Smooth muscle cell (in vitro differentiated cells): ENCODE measurements at regions not wholly inside any gene's neighbourhood (a gene's known extent, or its start where the extent isn't known, plus 50 kb on each side); places are given as distances from the start of the nearest gene placed in this dataset.
"Not testable (repeated sequence)": the region's sequence is repeated elsewhere in the genome, so short reads cannot be mapped to it uniquely, and the experiment has no call there.

Experiments
- DNase-seq: peaks from one replicate; lab custom pipeline; 2025; ENCODE audit not compliant: unreplicated experiment; lab: John Stamatoyannopoulos, UW
- H2AFZ ChIP-seq: fragments of 200-600 bp; sonication (generic); 2 replicates; pipeline ENCODE4 v1.6.0; 2016; ENCODE audit warnings: antibody characterized with exemption, low read depth, mild to moderate bottlenecking
- H3F3A ChIP-seq: fragments of 200-600 bp; sonication (generic); 2 replicates; pipeline ENCODE4 v1.6.0; 2017; ENCODE audit warnings: antibody characterized with exemption, low read depth
- H3K27ac ChIP-seq: fragments of 200-600 bp; sonication (generic); 2 replicates; pipeline ENCODE4 v1.5.1; 2016; ENCODE audit warnings: low read depth, mild to moderate bottlenecking
- H3K27me3 ChIP-seq: fragments of 200-600 bp; sonication (generic); 2 replicates; pipeline ENCODE4 v1.6.1; 2016; ENCODE audit warnings: low read depth, mild to moderate bottlenecking
- H3K36me3 ChIP-seq: fragments of 200-600 bp; sonication (generic); 2 replicates; pipeline ENCODE4 v1.5.1; 2016; ENCODE audit warnings: low read depth
- H3K4me1 ChIP-seq: fragments of 200-600 bp; sonication (generic); 2 replicates; pipeline ENCODE4 v1.5.1; 2016; ENCODE audit warnings: low read depth
- H3K4me2 ChIP-seq: fragments of 200-600 bp; sonication (generic); 2 replicates; pipeline ENCODE4 v1.6.0; 2016; ENCODE audit warnings: mild to moderate bottlenecking
- H3K4me3 ChIP-seq: fragments of 200-600 bp; sonication (generic); 2 replicates; pipeline ENCODE4 v1.5.1; 2016; ENCODE audit warnings: mild to moderate bottlenecking
- H3K79me2 ChIP-seq: fragments of 200-600 bp; sonication (generic); 2 replicates; pipeline ENCODE4 v1.6.0; 2016; ENCODE audit warnings: low read depth, mild to moderate bottlenecking
- H3K9ac ChIP-seq: fragments of 200-600 bp; sonication (generic); 2 replicates; pipeline ENCODE4 v1.6.0; 2016; ENCODE audit warnings: low read depth
- H3K9me3 ChIP-seq: fragments of 200-600 bp; sonication (generic); replicated peaks from 2 replicates; pipeline ENCODE4 v1.5.1; 2016; ENCODE audit warnings: low read depth
- H4K20me1 ChIP-seq: fragments of 200-600 bp; sonication (generic); 2 replicates; pipeline ENCODE4 v1.6.0; 2016; ENCODE audit warnings: low read depth
- CTCF ChIP-seq: fragments of 200-600 bp; sonication (generic); IDR thresholded peaks from 2 replicates; pipeline ENCODE4 v1.5.1; 2017; ENCODE audit warnings: borderline replicate concordance, mild to moderate bottlenecking, antibody characterized with exemption; ENCODE audit not compliant: insufficient read depth, poor library complexity, severe bottlenecking
- WGBS: methylation state at CpG from one replicate; pipeline ENCODE4 v1.1.7; 2016; ENCODE audit warnings: low lambda C conversion rate; 5-methylcytosine and 5-hydroxymethylcytosine counted together

DNA sequence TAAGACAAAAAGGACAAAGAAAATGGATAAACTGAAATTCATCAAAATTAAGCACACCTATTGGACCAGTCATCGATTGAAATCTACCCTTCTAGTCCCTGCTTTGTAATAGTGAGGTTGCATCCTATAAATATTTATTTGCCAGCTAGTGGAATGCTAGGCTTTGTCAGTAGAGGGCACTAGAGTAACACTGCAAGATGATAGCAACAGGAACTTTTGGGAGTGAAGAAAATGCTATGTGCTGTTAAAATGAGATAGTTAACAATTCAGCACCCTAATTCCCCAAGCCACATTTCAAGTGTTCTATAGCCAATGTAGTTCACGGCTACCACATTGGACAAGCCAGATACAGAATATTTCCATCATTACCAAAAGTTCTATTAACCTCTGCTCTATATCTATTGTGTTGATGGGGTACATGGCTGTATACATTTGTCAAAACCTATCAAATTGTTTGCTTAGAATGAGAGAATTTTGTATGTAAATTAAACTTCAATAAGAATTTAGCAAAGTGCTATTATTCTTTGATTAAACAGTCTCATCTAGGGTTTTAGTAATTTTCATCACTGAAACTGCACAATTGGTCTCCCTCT is 69.8 kb downstream of the LSMEM1 start:
- Histone ChIP-seq H3K9ac (no peak overlapping the region), H2AFZ (no peak overlapping the region), H3K27ac (no peak overlapping the region), H3K79me2 (no peaks in the 10 kb centered on the region), H3K9me3 (no peaks in the 10 kb centered on the region), H3K36me3 (no peaks in the 10 kb centered on the region), H3K4me1 (no peaks in the 10 kb centered on the region), H3K4me2 (no peak overlapping the region), H3K27me3 (no peaks in the 10 kb centered on the region), H3F3A (no peaks in the 10 kb centered on the region), H3K4me3 (no peak overlapping the region), H4K20me1 (no peaks in the 10 kb centered on the region)
- WGBS = 34% methylated on average over 2 of the region's 2 CpGs
- no peak for DNase-seq
- peak; percentile 83 for TF ChIP-seq CTCF

GRCh38 chr7:112551521-112551920 is 70.7 kb downstream of the LSMEM1 start:
- not testable (repeated sequence) for H3K36me3 ChIP-seq, H3K4me2 ChIP-seq, H3K4me1 ChIP-seq, H4K20me1 ChIP-seq, H3K27me3 ChIP-seq, H2AFZ ChIP-seq, H3K79me2 ChIP-seq, H3K27ac ChIP-seq, H3F3A ChIP-seq, DNase-seq, H3K9ac ChIP-seq, H3K4me3 ChIP-seq, H3K9me3 ChIP-seq
- WGBS = 95% methylated on average over 4 of the region's 30 CpGs

GRCh38 chr7:112554591-112554990 is 73.8 kb downstream of the LSMEM1 start:
- Histone ChIP-seq H2AFZ (no peak overlapping the region), H3K27ac (no peak overlapping the region), H3K9me3 (no peaks in the 10 kb centered on the region), H3K9ac (no peak overlapping the region), H4K20me1 (no peaks in the 10 kb centered on the region), H3F3A (no peaks in the 10 kb centered on the region), H3K4me3 (no peak overlapping the region), H3K4me2 (no peak overlapping the region), H3K79me2 (no peaks in the 10 kb centered on the region), H3K36me3 (no peaks in the 10 kb centered on the region), H3K4me1 (no peaks in the 10 kb centered on the region), H3K27me3 (no peaks in the 10 kb centered on the region)
- DNase-seq = no peak
- peak; percentile 21 for TF ChIP-seq CTCF

DNA sequence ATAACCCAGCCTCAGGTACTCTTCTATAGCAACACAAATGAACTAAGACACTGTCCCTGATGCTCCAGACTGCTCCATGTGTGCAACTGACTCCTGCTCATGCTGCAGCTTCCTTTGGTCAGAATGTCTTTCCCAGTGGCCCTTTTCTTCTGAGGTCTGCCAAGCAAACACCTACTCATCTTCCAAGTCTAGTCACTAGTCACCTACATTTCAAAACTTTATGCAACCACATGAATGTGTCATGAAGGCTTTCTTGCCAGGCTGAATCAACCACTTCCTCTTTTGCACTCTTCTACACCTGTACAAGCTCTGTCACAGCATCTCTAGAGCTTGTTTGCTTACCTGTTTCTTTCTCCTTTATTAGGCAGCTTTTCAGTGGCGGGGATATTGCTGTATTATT is 75.8 kb downstream of the LSMEM1 start:
- H3K36me3 ChIP-seq = no peaks in the 10 kb centered on the region
- no peaks in the 10 kb centered on the region for H3F3A ChIP-seq
- WGBS = 100% methylated on average over 1 of the region's 1 CpG
- TF ChIP-seq CTCF = no peak
- H3K4me2 ChIP-seq = no peak overlapping the region
- no peak overlapping the region for H2AFZ ChIP-seq
- no peaks in the 10 kb centered on the region for H3K4me1 ChIP-seq
- H3K4me3 ChIP-seq = no peak overlapping the region
- no peak overlapping the region for H3K9ac ChIP-seq
- no peaks in the 10 kb centered on the region for H3K79me2 ChIP-seq
- DNase-seq = no peak
- no peaks in the 10 kb centered on the region for H3K27me3 ChIP-seq
- H4K20me1 ChIP-seq = no peaks in the 10 kb centered on the region
- H3K9me3 ChIP-seq = no peaks in the 10 kb centered on the region
- H3K27ac ChIP-seq = no peak overlapping the region
